CD14-positive monocyte (primary cell): ENCODE measurements at regions not wholly inside any gene's neighbourhood (a gene's known extent, or its start where the extent isn't known, plus 50 kb on each side); places are given as distances from the start of the nearest gene placed in this dataset.

Source experiments
- DNase-seq, 3 donors: peaks; one replicate each; pipeline ENCODE4 v3.0.0-alpha.2; 2011 to 2022
- H2AFZ ChIP-seq: 2 replicates; pipeline ENCODE4 v1.6.0; 2012; ENCODE audit warnings: mild to moderate bottlenecking, low read depth, low read length, inconsistent platforms; ENCODE audit not compliant: insufficient read depth, poor library complexity, severe bottlenecking
- H3K27ac ChIP-seq, 2 donors: 1 replicate in 1 of 2; 2 replicates in 1 of 2; pipeline ENCODE4 v1.5.1; 2012 to 2013; ENCODE audit warnings: low read length in 2 of 2, control low read depth in 1 of 2, inconsistent platforms in 1 of 2, low read depth in 1 of 2, mild to moderate bottlenecking in 1 of 2
- H3K27me3 ChIP-seq, 2 donors: one replicate each; pipeline versions ENCODE4 v1.6.0 to v1.6.1; 2011 to 2013; ENCODE audit warnings: low read length in 2 of 2; ENCODE audit not compliant: control insufficient read depth in 2 of 2, insufficient read depth in 2 of 2
- H3K36me3 ChIP-seq, 2 donors: replicated peaks in 1 of 2; 1 replicate in 1 of 2; 2 replicates in 1 of 2; pipeline versions ENCODE4 v1.5.1 to v1.6.1; 2012 to 2013; ENCODE audit warnings: low read length in 2 of 2, control low read depth in 1 of 2, inconsistent platforms in 1 of 2, mild to moderate bottlenecking in 1 of 2; ENCODE audit not compliant: insufficient read depth in 2 of 2, control insufficient read depth in 1 of 2
- H3K4me1 ChIP-seq, 2 donors: 1 replicate in 1 of 2; 2 replicates in 1 of 2; pipeline versions ENCODE4 v1.5.1 to v1.6.1; 2012 to 2013; ENCODE audit warnings: low read length in 2 of 2, control low read depth in 1 of 2, inconsistent platforms in 1 of 2, mild to moderate bottlenecking in 1 of 2, moderate library complexity in 1 of 2; ENCODE audit not compliant: insufficient read depth in 2 of 2, control insufficient read depth in 1 of 2
- H3K4me2 ChIP-seq: replicated peaks from 2 replicates; pipeline ENCODE3; 2012; ENCODE audit warnings: low read length, moderate library complexity, mild to moderate bottlenecking; ENCODE audit not compliant: poor library complexity, severe bottlenecking; ENCODE audit errors: extremely low read depth
- H3K4me3 ChIP-seq, 3 experiments: fragments of 200-600 bp in 1 of 3; sonication (generic) in 1 of 3; replicated peaks in 1 of 3; 1 replicate in 2 of 3; 2 replicates in 1 of 3; pipeline ENCODE4 v1.5.1; 2011 to 2013; ENCODE audit warnings: low read length in 3 of 3, mild to moderate bottlenecking in 3 of 3, control low read depth in 2 of 3, low read depth in 2 of 3, inconsistent platforms in 1 of 3, moderate library complexity in 1 of 3
- H3K79me2 ChIP-seq: 2 replicates; pipeline ENCODE4 v1.6.0; 2012; ENCODE audit warnings: mild to moderate bottlenecking, control low read depth, inconsistent platforms, low read length, moderate library complexity; ENCODE audit not compliant: insufficient read depth
- H3K9ac ChIP-seq: 2 replicates; pipeline ENCODE4 v1.6.0; 2017; ENCODE audit warnings: low read length, mild to moderate bottlenecking; ENCODE audit not compliant: insufficient read depth, poor library complexity, severe bottlenecking
- H3K9me3 ChIP-seq, 2 donors: replicated peaks in 1 of 2; 1 replicate in 1 of 2; 2 replicates in 1 of 2; pipeline versions ENCODE4 v1.5.1 to v1.6.1; 2012 to 2013; ENCODE audit warnings: low read length in 2 of 2, control low read depth in 1 of 2; ENCODE audit not compliant: control insufficient read depth in 1 of 2, insufficient read depth in 1 of 2
- H4K20me1 ChIP-seq: 2 replicates; pipeline ENCODE4 v1.6.0; 2012; ENCODE audit warnings: mild to moderate bottlenecking, low read length, control low read depth, moderate library complexity; ENCODE audit not compliant: insufficient read depth
- H3K27ac Mint-ChIP-seq, 7 donors: one replicate each; pipeline ENCODE4 v1.8.0; 2020; ENCODE audit warnings: mild to moderate bottlenecking in 7 of 7, mixed read lengths in 7 of 7, moderate library complexity in 6 of 7, inconsistent platforms in 2 of 7
- H3K27me3 Mint-ChIP-seq, 3 donors: one replicate each; pipeline ENCODE4 v1.8.0; 2021 to 2022; ENCODE audit warnings: low read depth in 3 of 3, mild to moderate bottlenecking in 3 of 3, mixed read lengths in 3 of 3, moderate library complexity in 3 of 3, inconsistent platforms in 1 of 3
- H3K36me3 Mint-ChIP-seq, 2 donors: one replicate each; pipeline ENCODE4 v1.8.0; 2020; ENCODE audit warnings: mixed read lengths in 2 of 2, inconsistent platforms in 1 of 2, mild to moderate bottlenecking in 1 of 2
- H3K4me1 Mint-ChIP-seq: one replicate; pipeline ENCODE4 v1.8.0; 2020; ENCODE audit warnings: mild to moderate bottlenecking, mixed read lengths
- H3K4me3 Mint-ChIP-seq, 2 donors: one replicate each; pipeline ENCODE4 v1.8.0; 2020; ENCODE audit warnings: mild to moderate bottlenecking in 2 of 2, mixed read lengths in 2 of 2, moderate library complexity in 1 of 2
- H3K9me3 Mint-ChIP-seq, 7 donors: one replicate each; pipeline ENCODE4 v1.8.0; 2020 to 2022; ENCODE audit warnings: mixed read lengths in 7 of 7, mild to moderate bottlenecking in 6 of 7, moderate library complexity in 6 of 7, inconsistent platforms in 2 of 7
- WGBS: methylation state at CpG from one replicate; pipeline ENCODE4 v1.1.5; 2013; ENCODE audit warnings: missing lambda C conversion rate; ENCODE audit not compliant: insufficient coverage; 5-methylcytosine and 5-hydroxymethylcytosine counted together
- intact Hi-C, 2 donors: fragments of 100-400 bp; cut with micrococcal nuclease; formaldehyde crosslinking; loops; one replicate each; pipeline versions ENCODE4 v1.15.0 to v1.15.1; 2023
- TF ChIP-seq, protein P1 (sequence below): fragments of 200-600 bp; IDR thresholded peaks from one replicate; pipeline ENCODE4 v1.8.0; 2022; ENCODE audit warnings: antibody characterized with exemption, mild to moderate bottlenecking

- no peaks in the 10 kb centered on the region for H3K79me2 ChIP-seq
- no peaks in the 10 kb centered on the region for H3K36me3 ChIP-seq
- H3K4me3 ChIP-seq: no peak overlapping the region
- no peaks in the 10 kb centered on the region for H4K20me1 ChIP-seq
- H3K27me3 Mint-ChIP-seq: peaks cover 0 to 4% (median 2%) of the 10 kb centered on the region in 3 donors
- no peaks in the 10 kb centered on the region for H3K27me3 ChIP-seq
- no peak overlapping the region for H3K4me3 Mint-ChIP-seq
- DNase-seq: no peak
- no peak overlapping the region for H3K4me2 ChIP-seq
- no peak overlapping the region for H3K27ac Mint-ChIP-seq
- intact Hi-C loops: no loop called here
- TF ChIP-seq, protein P1, sequence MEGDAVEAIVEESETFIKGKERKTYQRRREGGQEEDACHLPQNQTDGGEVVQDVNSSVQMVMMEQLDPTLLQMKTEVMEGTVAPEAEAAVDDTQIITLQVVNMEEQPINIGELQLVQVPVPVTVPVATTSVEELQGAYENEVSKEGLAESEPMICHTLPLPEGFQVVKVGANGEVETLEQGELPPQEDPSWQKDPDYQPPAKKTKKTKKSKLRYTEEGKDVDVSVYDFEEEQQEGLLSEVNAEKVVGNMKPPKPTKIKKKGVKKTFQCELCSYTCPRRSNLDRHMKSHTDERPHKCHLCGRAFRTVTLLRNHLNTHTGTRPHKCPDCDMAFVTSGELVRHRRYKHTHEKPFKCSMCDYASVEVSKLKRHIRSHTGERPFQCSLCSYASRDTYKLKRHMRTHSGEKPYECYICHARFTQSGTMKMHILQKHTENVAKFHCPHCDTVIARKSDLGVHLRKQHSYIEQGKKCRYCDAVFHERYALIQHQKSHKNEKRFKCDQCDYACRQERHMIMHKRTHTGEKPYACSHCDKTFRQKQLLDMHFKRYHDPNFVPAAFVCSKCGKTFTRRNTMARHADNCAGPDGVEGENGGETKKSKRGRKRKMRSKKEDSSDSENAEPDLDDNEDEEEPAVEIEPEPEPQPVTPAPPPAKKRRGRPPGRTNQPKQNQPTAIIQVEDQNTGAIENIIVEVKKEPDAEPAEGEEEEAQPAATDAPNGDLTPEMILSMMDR: no peak
- H3K4me1 ChIP-seq: no peaks in the 10 kb centered on the region
- WGBS: 100% methylated on average over 1 of the region's 4 CpGs
- no peaks in the 10 kb centered on the region for H3K36me3 Mint-ChIP-seq
- no peak overlapping the region for H3K27ac ChIP-seq
- H3K4me1 Mint-ChIP-seq: no peaks in the 10 kb centered on the region
- H2AFZ ChIP-seq: no peak overlapping the region
- H3K9ac ChIP-seq: no peak overlapping the region
- H3K9me3 ChIP-seq: no peaks in the 10 kb centered on the region
- H3K9me3 Mint-ChIP-seq: no peaks in the 10 kb centered on the region
Measured at GRCh38 chr6:21518317-21518716, 75.2 kb upstream of the SOX4 start.

DNA sequence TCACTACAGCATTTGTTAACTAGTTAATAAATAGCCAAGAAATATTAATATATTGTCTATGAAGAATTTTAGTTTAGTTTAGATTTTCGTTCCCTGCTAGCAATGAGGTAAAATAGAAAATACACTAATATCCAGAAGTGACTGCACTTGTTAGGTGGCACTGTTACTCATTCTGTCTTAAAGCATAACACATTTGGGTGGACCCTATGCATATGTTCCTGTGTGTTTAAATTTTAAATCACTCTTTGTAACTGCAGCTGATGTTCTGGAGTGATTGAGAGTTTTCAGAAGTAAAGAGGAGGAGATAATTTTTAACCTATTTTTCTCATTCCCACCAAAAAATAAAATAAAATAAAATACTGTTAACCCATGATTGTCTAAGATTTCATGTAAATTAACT is 73.9 kb upstream of the SOX4 start:
- peaks cover 0 to 2% (median 2%) of the 10 kb centered on the region in 3 donors for H3K27me3 Mint-ChIP-seq
- Histone ChIP-seq H3K27me3 (no peaks in the 10 kb centered on the region), H3K4me2 (no peak overlapping the region), H3K4me1 (no peaks in the 10 kb centered on the region), H3K36me3 (no peaks in the 10 kb centered on the region), H4K20me1 (no peaks in the 10 kb centered on the region), H3K27ac (no peak overlapping the region), H3K9me3 (no peaks in the 10 kb centered on the region), H3K9ac (no peak overlapping the region), H3K79me2 (no peaks in the 10 kb centered on the region), H2AFZ (no peak overlapping the region), H3K4me3 (no peak overlapping the region)
- no peaks in the 10 kb centered on the region for H3K36me3 Mint-ChIP-seq
- no peaks in the 10 kb centered on the region for H3K9me3 Mint-ChIP-seq
- DNase-seq: no peak
- intact Hi-C loops: no loop called here
- no CpG with 5 or more reads among the region's 1 CpG for WGBS
- TF ChIP-seq, protein P1: no peak
- H3K4me3 Mint-ChIP-seq: no peak overlapping the region
- H3K27ac Mint-ChIP-seq: no peak overlapping the region
- H3K4me1 Mint-ChIP-seq: no peaks in the 10 kb centered on the region
